ENCODE measurements at regions not wholly inside any gene's neighbourhood (a gene's known extent, or its start where the extent isn't known, plus 50 kb on each side); places are given as distances from the start of the nearest gene placed in this dataset.

- TF ChIP-seq CTCF (IDR thresholded peaks at IDR 0.05) = no peak
- no peak for TF ChIP-seq POLR2A (IDR thresholded peaks at IDR 0.05)
Observed at GRCh38 chr5:56650386-56650785, 165.0 kb upstream of the MAP3K1 start.

Measured in prostate gland (tissue), 2 donors.